Urothelium cell line (cell line): ENCODE measurements at regions not wholly inside any gene's neighbourhood (a gene's known extent, or its start where the extent isn't known, plus 50 kb on each side); places are given as distances from the start of the nearest gene placed in this dataset.
"Not testable (repeated sequence)": the region's sequence is repeated elsewhere in the genome, so short reads cannot be mapped to it uniquely, and the experiment has no call there.

Experiments
- DNase-seq: peaks from one replicate; pipeline ENCODE4 v3.0.0; 2011; ENCODE audit warnings: low spot score, mixed read lengths
- FAIRE-seq: peaks from 2 replicates; lab custom pipeline; 2011; peaks lifted over from hg19 to GRCh38; lab: Jason Lieb, UNC

- FAIRE-seq = no peak
- DNase-seq = peak; percentile 25
These were observed 111.7 kb downstream of the RTP5 start for GRCh38 chr2:241981076-241981700.

- FAIRE-seq (peak; percentile 84), DNase-seq (no peak)
These were observed 113.4 kb downstream of the RTP5 start for GRCh38 chr2:241982706-241983570.

- DNase-seq (no peak), FAIRE-seq (no peak)
These were observed 114.2 kb downstream of the RTP5 start for GRCh38 chr2:241983571-241984270.

- no peak for FAIRE-seq
These were observed 114.7 kb downstream of the RTP5 start for GRCh38 chr2:241984271-241984655.

GRCh38 chr2:241984658-241985057 is 115.1 kb downstream of the RTP5 start:
- no peak for DNase-seq
- FAIRE-seq = no peak

More at GRCh38 chr2:241984271-241984655, 114.7 kb downstream of the RTP5 start:
- no peak for DNase-seq

GRCh38 chr2:241985161-241985985 is 115.8 kb downstream of the RTP5 start:
- not testable (repeated sequence) for DNase-seq
- peak; percentile 53 for FAIRE-seq

GRCh38 chr2:241985986-241986329 is 116.4 kb downstream of the RTP5 start:
- FAIRE-seq (no peak), DNase-seq (no peak)

- no peak for FAIRE-seq
- DNase-seq = no peak
These were observed 117.5 kb downstream of the RTP5 start for GRCh38 chr2:241986836-241987641.

- no peak for DNase-seq
- no peak for FAIRE-seq
These were observed 118.2 kb downstream of the RTP5 start for GRCh38 chr2:241987726-241988125.

- DNase-seq (no peak), FAIRE-seq (no peak)
These were observed 118.6 kb downstream of the RTP5 start for GRCh38 chr2:241988146-241988545.

GRCh38 chr2:241989074-241989473 is 119.5 kb downstream of the RTP5 start:
- FAIRE-seq (no peak), DNase-seq (no peak)

- no peak for DNase-seq
- FAIRE-seq = no peak
These were observed 120.9 kb downstream of the RTP5 start for GRCh38 chr2:241990466-241990865.

GRCh38 chr2:241991299-241991698 is 121.8 kb downstream of the RTP5 start:
- DNase-seq (no peak), FAIRE-seq (no peak)

- DNase-seq (no peak), FAIRE-seq (no peak)
These were observed 123.2 kb downstream of the RTP5 start for GRCh38 chr2:241992753-241993152.

GRCh38 chr2:241993386-241994005 is 124.0 kb downstream of the RTP5 start:
- no peak for FAIRE-seq

GRCh38 chr2:241994086-241994485 is 124.6 kb downstream of the RTP5 start:
- no peak for FAIRE-seq
- DNase-seq = no peak

More at GRCh38 chr2:241993386-241994005, 124.0 kb downstream of the RTP5 start:
- no peak for DNase-seq

- DNase-seq = no peak
- FAIRE-seq = peak; percentile 46
These were observed 125.2 kb downstream of the RTP5 start for GRCh38 chr2:241994556-241995213.

- DNase-seq (no peak), FAIRE-seq (peak; percentile 69)
These were observed 126.6 kb downstream of the RTP5 start for GRCh38 chr2:241996100-241996499.

- no peak for FAIRE-seq
- DNase-seq = no peak
These were observed 127.5 kb downstream of the RTP5 start for GRCh38 chr2:241997017-241997416.
